RWPE1 (cell line): ENCODE measurements at regions not wholly inside any gene's neighbourhood (a gene's known extent, or its start where the extent isn't known, plus 50 kb on each side); places are given as distances from the start of the nearest gene placed in this dataset.

Experiments
- CTCF ChIA-PET: fragments of 350-600 bp; sonication (Branson Sonifier 250); formaldehyde crosslinking; extraction: SDS; loops from one replicate; lab custom pipeline; 2021; lab: Yijun Ruan, JAX
- POLR2A ChIA-PET: fragments of 400-600 bp; formaldehyde crosslinking; extraction: SDS; loops from one replicate; lab custom pipeline; 2020; ENCODE audit warnings: antibody characterized with exemption; ENCODE audit not compliant: low non-redundant PET; lab: Yijun Ruan, JAX
- DNase-seq: peaks from one replicate; pipeline ENCODE4 v3.0.0; 2012; ENCODE audit warnings: low spot score
- H3K27ac ChIP-seq: fragments of 450-650 bp; 2 replicates; pipeline ENCODE4 v1.5.1; 2017
- CTCF ChIP-seq: fragments of 450-650 bp; conservative IDR thresholded peaks from 2 replicates; pipeline ENCODE4 v1.5.1; 2017; ENCODE audit warnings: low read depth, mild to moderate bottlenecking

- no peak for DNase-seq
- no peak overlapping the region for H3K27ac ChIP-seq
- ChIA-PET CTCF (interaction anchor here (0.5 kb wide), 1 partner anchor 16 kb away, joined by 5 read pairs; no protein-coding TSS in a partner anchor), POLR2A (no interaction called here)
- no peak for TF ChIP-seq CTCF
These were observed 163.4 kb upstream of the FSTL4 start for GRCh38 chr5:133775584-133776304.

GRCh38 chr5:133773247-133774202 lies 161.2 kb upstream of the FSTL4 start:
- no peak for DNase-seq
- ChIA-PET POLR2A (no interaction called here), CTCF (interaction anchor here (0.9 kb wide), 1 partner anchor 25 kb away, joined by 4 read pairs; no protein-coding TSS in a partner anchor)
- H3K27ac ChIP-seq = no peak overlapping the region
- no peak for TF ChIP-seq CTCF

- no peak for TF ChIP-seq CTCF
- no peak overlapping the region for H3K27ac ChIP-seq
- ChIA-PET POLR2A (no interaction called here), CTCF (no interaction called here)
- DNase-seq = no peak
These were observed 157.5 kb upstream of the FSTL4 start for GRCh38 chr5:133769842-133770241.

- no peak overlapping the region for H3K27ac ChIP-seq
- ChIA-PET POLR2A (no interaction called here), CTCF (interaction anchor here (0.6 kb wide), 2 partner anchors 69 to 303 kb away, joined by 3 to 6 read pairs; no protein-coding TSS in a partner anchor)
- TF ChIP-seq CTCF = no peak
- DNase-seq = no peak
These were observed 151.4 kb upstream of the FSTL4 start for GRCh38 chr5:133763744-133764143.

GRCh38 chr5:133761632-133762031 lies 149.3 kb upstream of the FSTL4 start:
- TF ChIP-seq CTCF = no peak
- no peak for DNase-seq
- POLR2A ChIA-PET = no interaction called here
- H3K27ac ChIP-seq = no peak overlapping the region
- CTCF ChIA-PET = no interaction called here

- no peak for TF ChIP-seq CTCF
- H3K27ac ChIP-seq = no peak overlapping the region
- CTCF ChIA-PET = no interaction called here
- POLR2A ChIA-PET = no interaction called here
- DNase-seq = no peak
These were observed 148.2 kb upstream of the FSTL4 start for GRCh38 chr5:133760532-133760931.
